OCI-LY7 (cell line): ENCODE measurements at regions not wholly inside any gene's neighbourhood (a gene's known extent, or its start where the extent isn't known, plus 50 kb on each side); places are given as distances from the start of the nearest gene placed in this dataset.

Experiments
- BruUV-seq: library from RNA; stranded (reverse); fragments of 400-500 nt; replicated peaks from 2 replicates; lab custom pipeline; 2021; lab: Mats Ljungman, UMichigan
- CTCF ChIA-PET: fragments of 300-600 bp; sonication (Branson Sonifier 250); formaldehyde crosslinking; loops from one replicate; lab custom pipeline; 2022; ENCODE audit warnings: antibody characterized with exemption; ENCODE audit not compliant: unreplicated experiment; lab: Charles Lee
- POLR2A ChIA-PET: fragments of 300-600 bp; sonication (Branson Sonifier 250); formaldehyde crosslinking; loops from one replicate; lab custom pipeline; 2022; ENCODE audit warnings: antibody characterized with exemption; lab: Charles Lee
- DNase-seq: peaks from one replicate; pipeline ENCODE4 v3.0.0-alpha.2; 2015; ENCODE audit warnings: low spot score
- H2AFZ ChIP-seq: fragments of 200-600 bp; sonication (generic), shearing (Covaris generic); 2 replicates; pipeline ENCODE4 v1.6.1; 2014; ENCODE audit warnings: mild to moderate bottlenecking, antibody characterized with exemption, low read length, moderate library complexity
- H3K27ac ChIP-seq: fragments of 200-600 bp; sonication (generic); 2 replicates; pipeline ENCODE4 v1.5.1; 2014; ENCODE audit warnings: mixed run types, low read depth, mild to moderate bottlenecking, moderate library complexity, low read length, inconsistent platforms; ENCODE audit not compliant: poor library complexity, severe bottlenecking
- H3K36me3 ChIP-seq: fragments of 200-600 bp; sonication (generic); 2 replicates; pipeline ENCODE4 v1.6.1; 2014; ENCODE audit warnings: mild to moderate bottlenecking, antibody characterized with exemption, low read length, moderate library complexity, mixed read lengths; ENCODE audit not compliant: insufficient read depth
- H3K4me1 ChIP-seq: fragments of 200-600 bp; sonication (generic); 2 replicates; pipeline ENCODE4 v1.5.1; 2014; ENCODE audit warnings: mild to moderate bottlenecking, low read length; ENCODE audit not compliant: insufficient read depth, poor library complexity, severe bottlenecking
- H3K4me2 ChIP-seq: fragments of 200-600 bp; sonication (generic); 2 replicates; pipeline ENCODE4 v1.6.1; 2014; ENCODE audit warnings: mild to moderate bottlenecking, low read length
- H3K4me3 ChIP-seq: fragments of 200-600 bp; sonication (generic); 2 replicates; pipeline ENCODE4 v1.5.1; 2014; ENCODE audit warnings: mild to moderate bottlenecking, low read depth, low read length; ENCODE audit not compliant: poor library complexity, severe bottlenecking
- H3K79me2 ChIP-seq: fragments of 200-600 bp; sonication (generic); 2 replicates; pipeline ENCODE4 v1.6.1; 2016; ENCODE audit warnings: low read depth, mild to moderate bottlenecking, low read length, moderate library complexity, mixed read lengths; ENCODE audit not compliant: insufficient read depth
- H3K9me2 ChIP-seq: fragments of 200-600 bp; sonication (generic); 2 replicates; pipeline ENCODE4 v1.6.1; 2016; ENCODE audit warnings: mild to moderate bottlenecking, low read length, mixed read lengths; ENCODE audit not compliant: insufficient read depth
- H3K9me3 ChIP-seq: fragments of 200-600 bp; sonication (generic); 2 replicates; pipeline ENCODE4 v1.6.1; 2014; ENCODE audit warnings: mild to moderate bottlenecking, mixed run types, low read length, mixed read lengths
- H4K20me1 ChIP-seq: fragments of 200-600 bp; sonication (generic); 2 replicates; pipeline ENCODE4 v1.6.1; 2014; ENCODE audit warnings: mild to moderate bottlenecking, antibody characterized with exemption, low read length, moderate library complexity, mixed read lengths; ENCODE audit not compliant: insufficient read depth
- EZH2phosphoT487 ChIP-seq: fragments of 200-600 bp; sonication (generic); IDR thresholded peaks from 2 replicates; pipeline ENCODE4 v1.6.1; 2018; ENCODE audit warnings: low read depth, borderline replicate concordance, mild to moderate bottlenecking, mixed run types, antibody characterized with exemption, low read length, moderate library complexity, mixed read lengths
- intact Hi-C: fragments of 100-400 bp; cut with micrococcal nuclease; formaldehyde crosslinking; loops from one replicate; pipeline ENCODE4 v1.10.0; 2022; ENCODE audit not compliant: unreplicated experiment
- TF ChIP-seq, protein P1 (sequence below): fragments of 200-600 bp; sonication (generic); conservative IDR thresholded peaks from 2 replicates; pipeline ENCODE4 v1.5.1; 2014; ENCODE audit warnings: mild to moderate bottlenecking, antibody characterized with exemption, low read length, moderate library complexity, mixed read lengths

DNA sequence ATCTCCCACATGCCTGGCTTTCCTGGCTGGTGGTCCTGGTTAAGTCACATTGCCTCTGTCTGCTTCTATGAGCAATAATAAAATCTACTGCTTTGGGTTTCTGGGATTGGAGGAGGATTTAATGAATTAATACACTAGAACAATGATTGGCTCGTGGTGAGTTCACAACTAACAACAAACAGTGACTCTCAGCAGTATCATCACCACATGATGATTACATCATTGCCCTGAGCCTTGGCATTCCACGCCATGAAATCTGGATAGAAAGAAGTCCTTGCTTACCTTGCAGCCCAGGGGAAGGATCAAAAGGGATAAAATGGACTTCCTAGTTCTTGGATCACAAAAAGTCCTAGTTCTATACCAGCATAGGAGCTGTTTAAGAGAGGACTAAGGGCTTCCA is 1069.0 kb downstream of the VRK1 start:
- H3K9me2 ChIP-seq: no peaks in the 10 kb centered on the region
- BruUV-seq: no TSS peak
- H4K20me1 ChIP-seq: no peaks in the 10 kb centered on the region
- intact Hi-C loops: no loop called here
- no peak overlapping the region for H2AFZ ChIP-seq
- ChIA-PET POLR2A (no interaction called here), CTCF (no interaction called here)
- H3K36me3 ChIP-seq: no peaks in the 10 kb centered on the region
- no peak for TF ChIP-seq EZH2phosphoT487
- TF ChIP-seq, protein P1, sequence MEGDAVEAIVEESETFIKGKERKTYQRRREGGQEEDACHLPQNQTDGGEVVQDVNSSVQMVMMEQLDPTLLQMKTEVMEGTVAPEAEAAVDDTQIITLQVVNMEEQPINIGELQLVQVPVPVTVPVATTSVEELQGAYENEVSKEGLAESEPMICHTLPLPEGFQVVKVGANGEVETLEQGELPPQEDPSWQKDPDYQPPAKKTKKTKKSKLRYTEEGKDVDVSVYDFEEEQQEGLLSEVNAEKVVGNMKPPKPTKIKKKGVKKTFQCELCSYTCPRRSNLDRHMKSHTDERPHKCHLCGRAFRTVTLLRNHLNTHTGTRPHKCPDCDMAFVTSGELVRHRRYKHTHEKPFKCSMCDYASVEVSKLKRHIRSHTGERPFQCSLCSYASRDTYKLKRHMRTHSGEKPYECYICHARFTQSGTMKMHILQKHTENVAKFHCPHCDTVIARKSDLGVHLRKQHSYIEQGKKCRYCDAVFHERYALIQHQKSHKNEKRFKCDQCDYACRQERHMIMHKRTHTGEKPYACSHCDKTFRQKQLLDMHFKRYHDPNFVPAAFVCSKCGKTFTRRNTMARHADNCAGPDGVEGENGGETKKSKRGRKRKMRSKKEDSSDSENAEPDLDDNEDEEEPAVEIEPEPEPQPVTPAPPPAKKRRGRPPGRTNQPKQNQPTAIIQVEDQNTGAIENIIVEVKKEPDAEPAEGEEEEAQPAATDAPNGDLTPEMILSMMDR: no peak
- no peaks in the 10 kb centered on the region for H3K79me2 ChIP-seq
- no peaks in the 10 kb centered on the region for H3K9me3 ChIP-seq
- no peaks in the 10 kb centered on the region for H3K4me1 ChIP-seq
- no peak overlapping the region for H3K4me3 ChIP-seq
- DNase-seq: no peak
- no peak overlapping the region for H3K4me2 ChIP-seq
- H3K27ac ChIP-seq: no peak overlapping the region

DNA sequence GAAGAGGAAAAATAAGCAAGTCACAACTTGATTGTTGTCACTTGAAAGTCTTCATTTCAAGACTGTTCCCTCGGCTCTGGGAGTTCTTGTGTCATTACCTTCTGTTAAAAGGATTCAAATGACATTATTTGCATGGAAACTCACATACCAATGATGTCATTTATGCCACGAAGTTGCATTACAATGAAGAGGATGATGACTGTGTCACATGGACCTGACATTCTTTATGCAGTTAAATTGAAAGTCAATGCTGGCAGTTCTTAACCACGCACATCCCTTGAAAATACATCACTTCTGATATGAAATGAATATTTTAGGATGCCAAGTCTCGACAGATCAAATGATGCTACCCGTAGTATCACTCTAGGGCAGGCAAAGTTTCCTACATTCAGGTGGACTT is 1069.5 kb downstream of the VRK1 start:
- no peak overlapping the region for H3K27ac ChIP-seq
- intact Hi-C loops: no loop called here
- DNase-seq: no peak
- TF ChIP-seq EZH2phosphoT487: no peak
- TF ChIP-seq, protein P1: no peak
- no peaks in the 10 kb centered on the region for H3K9me2 ChIP-seq
- ChIA-PET CTCF (no interaction called here), POLR2A (no interaction called here)
- no TSS peak for BruUV-seq
- H3K36me3 ChIP-seq: no peaks in the 10 kb centered on the region
- no peak overlapping the region for H2AFZ ChIP-seq
- no peaks in the 10 kb centered on the region for H3K9me3 ChIP-seq
- H3K4me2 ChIP-seq: no peak overlapping the region
- no peaks in the 10 kb centered on the region for H4K20me1 ChIP-seq
- no peaks in the 10 kb centered on the region for H3K4me1 ChIP-seq
- no peaks in the 10 kb centered on the region for H3K79me2 ChIP-seq
- no peak overlapping the region for H3K4me3 ChIP-seq

DNA sequence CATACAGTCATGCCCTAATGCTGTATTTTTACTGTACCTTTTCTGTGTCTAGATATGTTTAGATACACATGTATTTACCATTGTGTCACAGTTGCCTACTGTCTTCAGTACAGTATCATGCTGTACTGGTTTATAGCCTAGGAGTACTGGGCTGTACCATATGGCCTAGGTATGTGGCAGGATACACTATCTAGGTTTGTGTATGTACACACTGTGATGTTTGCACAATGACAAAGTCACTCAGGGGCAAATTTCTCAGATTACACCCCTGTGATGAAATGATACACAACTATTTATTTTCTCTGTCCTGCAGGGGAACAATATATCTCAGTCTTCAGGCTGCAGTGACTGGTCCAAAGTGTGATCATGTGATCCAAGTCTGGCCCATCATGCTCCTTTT is 1076.1 kb downstream of the VRK1 start:
- Histone ChIP-seq H4K20me1 (no peaks in the 10 kb centered on the region), H2AFZ (no peak overlapping the region), H3K79me2 (no peaks in the 10 kb centered on the region), H3K27ac (no peak overlapping the region), H3K4me1 (no peaks in the 10 kb centered on the region), H3K4me2 (no peak overlapping the region), H3K36me3 (no peaks in the 10 kb centered on the region), H3K4me3 (no peak overlapping the region), H3K9me2 (no peaks in the 10 kb centered on the region), H3K9me3 (no peaks in the 10 kb centered on the region)
- BruUV-seq: no TSS peak
- TF ChIP-seq, protein P1: no peak
- TF ChIP-seq EZH2phosphoT487: no peak
- POLR2A ChIA-PET: interaction anchor here (0.5 kb wide), 1 partner anchor 18 kb away, joined by 3 read pairs; no protein-coding TSS in a partner anchor
- intact Hi-C loops: no loop called here
- no peak for DNase-seq
- CTCF ChIA-PET: no interaction called here
